Neural progenitor cell (in vitro differentiated cells): ENCODE measurements at regions not wholly inside any gene's neighbourhood (a gene's known extent, or its start where the extent isn't known, plus 50 kb on each side); places are given as distances from the start of the nearest gene placed in this dataset.

Experiments
- DNase-seq: peaks from one replicate; pipeline ENCODE4 v3.0.0-alpha.2; 2016; ENCODE audit warnings: low spot score
- H2AFZ ChIP-seq: fragments of 200-600 bp; sonication (generic); replicated peaks from 2 replicates; pipeline ENCODE4 v1.6.1; 2016; ENCODE audit warnings: antibody characterized with exemption
- H3F3A ChIP-seq: fragments of 200-600 bp; sonication (generic); 2 replicates; pipeline ENCODE4 v1.6.1; 2016; ENCODE audit warnings: antibody characterized with exemption, low read depth
- H3K27ac ChIP-seq: fragments of 200-600 bp; sonication (generic); 2 replicates; pipeline ENCODE4 v1.5.1; 2016; ENCODE audit warnings: mild to moderate bottlenecking
- H3K27me3 ChIP-seq: fragments of 200-600 bp; sonication (generic); 2 replicates; pipeline ENCODE4 v1.6.1; 2016; ENCODE audit warnings: mild to moderate bottlenecking, moderate library complexity
- H3K36me3 ChIP-seq: fragments of 200-600 bp; sonication (generic); 2 replicates; pipeline ENCODE4 v1.5.1; 2016
- H3K4me1 ChIP-seq: fragments of 200-600 bp; sonication (generic); 2 replicates; pipeline ENCODE4 v1.6.1; 2016; ENCODE audit warnings: mixed run types
- H3K4me2 ChIP-seq: fragments of 200-600 bp; sonication (generic); 2 replicates; pipeline ENCODE4 v1.6.1; 2016
- H3K4me3 ChIP-seq: fragments of 200-600 bp; sonication (generic); 2 replicates; pipeline ENCODE4 v1.5.1; 2016
- H3K79me2 ChIP-seq: fragments of 200-600 bp; sonication (generic); 2 replicates; pipeline ENCODE4 v1.6.1; 2016; ENCODE audit warnings: low read depth
- H3K9ac ChIP-seq: fragments of 200-600 bp; sonication (generic); 2 replicates; pipeline ENCODE4 v1.6.1; 2016
- H3K9me3 ChIP-seq: fragments of 200-600 bp; sonication (generic); 2 replicates; pipeline ENCODE4 v1.5.1; 2016; ENCODE audit warnings: low read depth
- H4K20me1 ChIP-seq: fragments of 200-600 bp; sonication (generic); 2 replicates; pipeline ENCODE4 v1.6.1; 2016; ENCODE audit warnings: low read depth
- H3K27ac Mint-ChIP-seq: 3 replicates; pipeline ENCODE4 v1.8.0; 2021; ENCODE audit warnings: mixed read lengths
- H3K27me3 Mint-ChIP-seq: 2 replicates; pipeline ENCODE4 v1.8.0; 2022; ENCODE audit warnings: low read depth, mild to moderate bottlenecking, inconsistent platforms, moderate library complexity, mixed read lengths; ENCODE audit not compliant: insufficient read depth
- H3K36me3 Mint-ChIP-seq: 3 replicates; pipeline ENCODE4 v1.8.0; 2021; ENCODE audit warnings: mixed read lengths
- H3K4me1 Mint-ChIP-seq: 3 replicates; pipeline ENCODE4 v1.8.0; 2021; ENCODE audit warnings: mixed read lengths
- H3K4me3 Mint-ChIP-seq: 3 replicates; pipeline ENCODE4 v1.8.0; 2021; ENCODE audit warnings: mild to moderate bottlenecking, moderate library complexity, mixed read lengths
- H3K9me3 Mint-ChIP-seq: 3 replicates; pipeline ENCODE4 v1.8.0; 2020; ENCODE audit warnings: mixed read lengths
- EZH2 ChIP-seq: fragments of 200-600 bp; sonication (generic); IDR thresholded peaks from 2 replicates; pipeline ENCODE4 v1.6.1; 2017; ENCODE audit warnings: antibody characterized with exemption, mild to moderate bottlenecking, moderate library complexity
- EZH2phosphoT487 ChIP-seq: fragments of 200-600 bp; sonication (generic); IDR thresholded peaks from 2 replicates; pipeline ENCODE4 v1.6.1; 2017; ENCODE audit warnings: antibody characterized with exemption
- TF ChIP-seq, protein P1 (sequence below): fragments of 200-600 bp; sonication (generic); IDR thresholded peaks from 2 replicates; pipeline ENCODE4 v1.5.1; 2017; ENCODE audit warnings: antibody characterized with exemption, mild to moderate bottlenecking

DNA sequence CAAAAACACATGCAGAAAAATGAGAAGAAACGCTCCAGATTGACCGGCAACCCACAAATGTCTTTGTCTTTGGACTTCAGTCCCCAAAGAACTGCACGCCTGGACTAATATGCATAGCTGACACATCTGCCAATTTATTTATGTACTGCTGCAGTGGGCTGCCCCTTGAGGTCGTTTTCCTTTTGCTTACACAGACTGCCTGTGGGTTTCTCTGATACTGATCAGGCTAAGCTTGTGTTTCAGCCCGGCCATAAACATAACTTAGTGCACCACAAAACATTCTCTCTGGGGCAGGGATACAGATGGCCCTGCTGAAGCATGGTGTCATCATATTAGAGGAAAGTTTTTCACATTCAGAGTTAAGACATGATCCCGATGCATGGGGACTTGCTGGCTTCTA lies 75.4 kb downstream of the NUDT12 start:
- H3K9ac ChIP-seq = no peak overlapping the region
- no peaks in the 10 kb centered on the region for H4K20me1 ChIP-seq
- no peaks in the 10 kb centered on the region for H3K9me3 ChIP-seq
- no peak overlapping the region for H3K4me3 ChIP-seq
- no peak overlapping the region for H3K4me2 ChIP-seq
- H3K79me2 ChIP-seq = no peaks in the 10 kb centered on the region
- H3K27ac ChIP-seq = no peak overlapping the region
- peaks cover 2% of the 10 kb centered on the region for H3K27me3 Mint-ChIP-seq
- DNase-seq = no peak
- no peak for TF ChIP-seq EZH2
- no peak for TF ChIP-seq EZH2phosphoT487
- TF ChIP-seq, protein P1, sequence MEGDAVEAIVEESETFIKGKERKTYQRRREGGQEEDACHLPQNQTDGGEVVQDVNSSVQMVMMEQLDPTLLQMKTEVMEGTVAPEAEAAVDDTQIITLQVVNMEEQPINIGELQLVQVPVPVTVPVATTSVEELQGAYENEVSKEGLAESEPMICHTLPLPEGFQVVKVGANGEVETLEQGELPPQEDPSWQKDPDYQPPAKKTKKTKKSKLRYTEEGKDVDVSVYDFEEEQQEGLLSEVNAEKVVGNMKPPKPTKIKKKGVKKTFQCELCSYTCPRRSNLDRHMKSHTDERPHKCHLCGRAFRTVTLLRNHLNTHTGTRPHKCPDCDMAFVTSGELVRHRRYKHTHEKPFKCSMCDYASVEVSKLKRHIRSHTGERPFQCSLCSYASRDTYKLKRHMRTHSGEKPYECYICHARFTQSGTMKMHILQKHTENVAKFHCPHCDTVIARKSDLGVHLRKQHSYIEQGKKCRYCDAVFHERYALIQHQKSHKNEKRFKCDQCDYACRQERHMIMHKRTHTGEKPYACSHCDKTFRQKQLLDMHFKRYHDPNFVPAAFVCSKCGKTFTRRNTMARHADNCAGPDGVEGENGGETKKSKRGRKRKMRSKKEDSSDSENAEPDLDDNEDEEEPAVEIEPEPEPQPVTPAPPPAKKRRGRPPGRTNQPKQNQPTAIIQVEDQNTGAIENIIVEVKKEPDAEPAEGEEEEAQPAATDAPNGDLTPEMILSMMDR = no peak
- peak overlapping the region; percentile 70 for H3K27ac Mint-ChIP-seq
- H3K9me3 Mint-ChIP-seq = no peaks in the 10 kb centered on the region
- H3F3A ChIP-seq = no peaks in the 10 kb centered on the region
- H2AFZ ChIP-seq = no peak overlapping the region
- H3K4me1 ChIP-seq = no peaks in the 10 kb centered on the region
- no peak overlapping the region for H3K4me3 Mint-ChIP-seq
- H3K36me3 Mint-ChIP-seq = no peaks in the 10 kb centered on the region
- peaks cover 22% of the 10 kb centered on the region for H3K4me1 Mint-ChIP-seq
- H3K27me3 ChIP-seq = no peaks in the 10 kb centered on the region
- no peaks in the 10 kb centered on the region for H3K36me3 ChIP-seq

DNA sequence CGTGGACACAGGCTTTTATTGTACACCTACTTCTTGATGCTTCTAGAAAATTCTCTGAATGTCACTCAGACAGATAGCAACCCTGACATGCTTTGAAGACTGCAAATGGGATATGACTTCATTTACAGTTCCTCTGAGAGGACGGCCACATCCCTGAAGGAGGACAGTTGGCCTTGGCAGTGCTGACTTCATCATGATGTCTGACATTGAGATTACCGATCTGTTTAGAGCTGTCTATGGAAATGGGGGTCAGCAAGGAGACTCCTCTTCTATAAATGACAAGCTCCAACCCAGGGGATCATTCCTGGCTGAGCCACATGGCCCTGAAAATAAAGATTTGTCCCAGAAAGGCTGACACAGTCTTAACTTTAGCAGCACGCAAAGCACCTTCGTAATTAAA lies 75.8 kb downstream of the NUDT12 start:
- Histone ChIP-seq H2AFZ (no peak overlapping the region), H3K79me2 (no peaks in the 10 kb centered on the region), H3K9me3 (no peaks in the 10 kb centered on the region), H4K20me1 (no peaks in the 10 kb centered on the region), H3K27ac (no peak overlapping the region), H3K4me2 (no peak overlapping the region), H3F3A (no peaks in the 10 kb centered on the region), H3K4me3 (no peak overlapping the region), H3K27me3 (no peaks in the 10 kb centered on the region), H3K36me3 (no peaks in the 10 kb centered on the region), H3K9ac (no peak overlapping the region), H3K4me1 (no peaks in the 10 kb centered on the region)
- H3K4me3 Mint-ChIP-seq = no peak overlapping the region
- no peak for DNase-seq
- no peaks in the 10 kb centered on the region for H3K36me3 Mint-ChIP-seq
- H3K4me1 Mint-ChIP-seq = peaks cover 22% of the 10 kb centered on the region
- no peaks in the 10 kb centered on the region for H3K9me3 Mint-ChIP-seq
- no peak overlapping the region for H3K27ac Mint-ChIP-seq
- TF ChIP-seq, protein P1 = no peak
- TF ChIP-seq EZH2phosphoT487 (no peak), EZH2 (no peak)
- H3K27me3 Mint-ChIP-seq = peaks cover 4% of the 10 kb centered on the region

DNA sequence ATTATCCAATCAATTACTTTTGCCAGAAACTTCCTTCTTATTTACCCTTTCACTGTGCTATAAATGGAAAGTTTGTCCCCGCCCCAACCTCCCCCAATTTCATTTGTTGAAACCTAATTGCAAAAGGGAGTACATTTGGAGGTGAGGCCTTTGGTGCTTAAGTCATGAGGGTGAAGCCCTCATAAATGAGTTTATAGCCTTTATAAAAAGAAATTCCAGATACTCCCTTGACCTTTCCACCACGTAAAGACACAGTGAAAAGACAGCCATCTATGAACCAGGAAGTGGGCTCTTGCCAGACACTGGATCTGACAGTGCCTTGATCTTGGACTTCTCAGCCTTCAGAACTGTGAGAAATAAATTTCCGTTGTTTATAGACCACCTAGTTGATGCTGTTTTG lies 82.3 kb downstream of the NUDT12 start:
- peaks cover 23% of the 10 kb centered on the region for H3K4me1 Mint-ChIP-seq
- H3K4me3 Mint-ChIP-seq = no peak overlapping the region
- no peaks in the 10 kb centered on the region for H3K27me3 ChIP-seq
- no peaks in the 10 kb centered on the region for H3K4me1 ChIP-seq
- H3K4me3 ChIP-seq = no peak overlapping the region
- H3F3A ChIP-seq = no peaks in the 10 kb centered on the region
- H3K9me3 ChIP-seq = no peaks in the 10 kb centered on the region
- no peaks in the 10 kb centered on the region for H4K20me1 ChIP-seq
- H3K4me2 ChIP-seq = no peak overlapping the region
- TF ChIP-seq EZH2phosphoT487 = no peak
- TF ChIP-seq, protein P1 = no peak
- TF ChIP-seq EZH2 = no peak
- H2AFZ ChIP-seq = no peak overlapping the region
- no peak overlapping the region for H3K27ac Mint-ChIP-seq
- H3K27ac ChIP-seq = no peak overlapping the region
- peaks cover 7% of the 10 kb centered on the region for H3K27me3 Mint-ChIP-seq
- no peaks in the 10 kb centered on the region for H3K36me3 Mint-ChIP-seq
- H3K9me3 Mint-ChIP-seq = no peaks in the 10 kb centered on the region
- no peaks in the 10 kb centered on the region for H3K79me2 ChIP-seq
- no peak overlapping the region for H3K9ac ChIP-seq
- no peak for DNase-seq
- H3K36me3 ChIP-seq = no peaks in the 10 kb centered on the region

DNA sequence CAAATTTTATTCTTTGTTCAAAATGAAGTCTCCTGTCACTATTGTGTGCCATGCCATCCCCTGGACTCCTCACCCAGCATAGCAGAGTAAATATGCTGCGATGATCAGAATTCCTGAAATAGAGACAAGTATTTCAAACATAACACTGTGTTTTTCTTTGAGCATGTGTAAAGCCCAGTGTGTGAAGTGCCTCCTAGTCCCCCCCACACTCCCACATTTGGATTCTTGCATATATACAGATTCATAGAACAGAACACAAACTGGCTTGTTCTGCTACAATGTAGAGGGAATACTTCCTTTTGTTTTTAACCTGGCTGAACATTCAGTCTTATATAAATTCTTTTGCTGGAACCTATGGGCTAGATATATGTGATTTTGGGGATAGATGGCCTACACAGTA lies 84.9 kb downstream of the NUDT12 start:
- H3K27me3 Mint-ChIP-seq = peaks cover 7% of the 10 kb centered on the region
- no peak overlapping the region for H3K27ac Mint-ChIP-seq
- no peaks in the 10 kb centered on the region for H3K9me3 Mint-ChIP-seq
- no peaks in the 10 kb centered on the region for H3K9me3 ChIP-seq
- H3K4me1 Mint-ChIP-seq = peaks cover 13% of the 10 kb centered on the region
- H3K36me3 ChIP-seq = no peaks in the 10 kb centered on the region
- no peak overlapping the region for H3K4me2 ChIP-seq
- H4K20me1 ChIP-seq = no peaks in the 10 kb centered on the region
- H3K79me2 ChIP-seq = no peaks in the 10 kb centered on the region
- no peaks in the 10 kb centered on the region for H3K36me3 Mint-ChIP-seq
- no peak overlapping the region for H3K9ac ChIP-seq
- no peak overlapping the region for H2AFZ ChIP-seq
- no peaks in the 10 kb centered on the region for H3F3A ChIP-seq
- H3K4me1 ChIP-seq = no peaks in the 10 kb centered on the region
- H3K4me3 Mint-ChIP-seq = no peak overlapping the region
- no peaks in the 10 kb centered on the region for H3K27me3 ChIP-seq
- no peak overlapping the region for H3K27ac ChIP-seq
- H3K4me3 ChIP-seq = no peak overlapping the region
- no peak for DNase-seq
- no peak for TF ChIP-seq EZH2phosphoT487
